ENCODE measurements at regions not wholly inside any gene's neighbourhood (a gene's known extent, or its start where the extent isn't known, plus 50 kb on each side); places are given as distances from the start of the nearest gene placed in this dataset.

DNA sequence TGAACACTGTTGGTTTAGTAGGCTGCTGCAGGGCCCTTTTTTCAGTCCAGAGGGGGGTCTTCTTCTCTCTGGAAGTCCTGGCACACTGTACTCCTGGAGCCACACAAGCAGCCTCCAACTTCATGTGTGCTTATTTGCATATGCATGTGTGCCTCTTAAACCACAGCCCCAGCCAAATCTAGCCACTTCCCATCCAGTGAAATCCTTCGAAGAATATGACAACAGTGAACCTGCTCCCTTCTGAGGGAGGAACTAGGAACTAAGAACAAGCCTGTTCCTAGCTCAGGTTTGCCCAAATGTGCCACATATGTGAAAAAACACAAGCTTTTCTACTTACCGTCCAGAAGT, 348.5 kb downstream of the FOXO1 start:
- Histone ChIP-seq H3K27me3 (no peaks in the 10 kb centered on the region), H3K27ac (no peak overlapping the region), H3K4me1 (no peaks in the 10 kb centered on the region), H3K9me3 (no peaks in the 10 kb centered on the region), H3K36me3 (no peaks in the 10 kb centered on the region), H3K4me3 (no peak overlapping the region)
- DNase-seq (ENCODE audit: low spot score in 2 of 2) = no peak
- TF ChIP-seq POLR2AphosphoS5 (IDR thresholded peaks at IDR 0.05) (no peak), POLR2A (IDR thresholded peaks at IDR 0.05) (no peak), CTCF (IDR thresholded peaks at IDR 0.05) (no peak)
- intact Hi-C loops (cut with DNase I; ENCODE audit: low total_unique reads) = no loop called here

DNA sequence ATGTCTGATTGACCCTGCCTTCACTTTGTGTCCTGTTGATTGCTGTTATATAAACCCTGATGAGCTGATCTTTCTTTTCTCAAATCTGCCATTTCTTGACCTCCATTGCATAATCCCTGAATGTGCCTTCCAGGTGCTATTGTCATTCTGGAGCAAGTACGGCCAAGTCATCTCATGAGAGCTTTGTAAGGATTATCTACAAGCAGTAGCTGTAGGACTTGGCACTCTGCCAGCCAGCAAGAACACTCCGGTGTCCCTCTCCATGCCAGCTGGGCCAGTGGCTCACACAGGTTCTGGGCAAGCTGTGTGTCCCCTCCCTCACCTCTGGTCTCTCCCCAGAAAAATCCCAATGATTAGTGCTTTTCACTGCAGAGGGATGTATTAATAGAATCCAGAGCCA, 348.1 kb downstream of the FOXO1 start:
- DNase-seq (ENCODE audit: low spot score in 2 of 2) = peak; percentile 46 to 56
- no peak overlapping the region for H3K27ac ChIP-seq
- H3K4me3 ChIP-seq = no peak overlapping the region
- no peaks in the 10 kb centered on the region for H3K36me3 ChIP-seq
- H3K4me1 ChIP-seq = no peaks in the 10 kb centered on the region
- H3K27me3 ChIP-seq = no peaks in the 10 kb centered on the region
- peak in 1 of 3 donors; percentile 15 for TF ChIP-seq POLR2AphosphoS5 (IDR thresholded peaks at IDR 0.05)
- TF ChIP-seq POLR2A (IDR thresholded peaks at IDR 0.05) = no peak
- intact Hi-C loops (cut with DNase I; ENCODE audit: low total_unique reads) = no loop called here
- H3K9me3 ChIP-seq = no peaks in the 10 kb centered on the region

DNA sequence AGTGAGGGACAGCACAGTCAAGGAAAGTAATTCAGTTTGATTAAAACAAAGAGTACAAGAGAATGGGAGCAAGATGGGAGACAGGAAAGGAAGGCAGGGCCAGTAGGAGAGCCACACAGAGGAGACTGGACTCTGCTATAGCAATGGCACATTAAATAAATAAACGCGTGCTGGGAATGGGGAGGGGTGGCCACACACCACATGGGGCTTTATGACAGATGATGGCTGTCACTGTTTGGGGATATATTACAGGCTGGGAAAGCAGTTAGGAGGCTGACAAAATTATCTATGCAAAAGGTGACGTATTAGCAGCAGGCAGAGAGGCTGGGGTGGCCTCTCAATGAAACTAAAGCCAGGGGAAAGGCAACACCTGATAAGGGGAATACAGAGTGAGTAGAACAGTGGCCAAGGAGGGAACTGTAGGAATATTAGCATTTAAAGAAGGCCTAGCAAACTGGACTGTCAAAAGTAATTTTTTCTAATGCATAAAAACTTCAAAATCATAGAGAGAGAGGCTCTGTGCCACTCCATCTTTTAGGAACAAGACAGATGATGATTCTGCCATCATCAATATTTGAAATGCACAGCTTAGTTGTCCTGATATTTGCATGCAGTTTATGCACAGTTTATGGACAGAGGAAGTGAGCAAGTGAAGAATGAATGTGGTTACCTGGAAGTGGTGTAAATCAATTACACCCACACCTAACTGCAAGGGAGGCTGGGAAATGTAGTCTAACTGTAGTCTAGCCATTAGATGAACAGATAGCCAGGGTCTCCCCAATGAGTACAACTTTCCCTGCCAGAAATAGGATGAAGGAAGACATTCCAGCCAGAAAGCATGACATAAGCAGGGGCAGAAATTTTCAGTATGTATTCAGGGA, 346.5 kb downstream of the FOXO1 start:
- Histone ChIP-seq H3K27me3 (no peaks in the 10 kb centered on the region), H3K27ac (no peak overlapping the region), H3K4me3 (no peak overlapping the region), H3K36me3 (no peaks in the 10 kb centered on the region), H3K4me1 (no peaks in the 10 kb centered on the region), H3K9me3 (no peaks in the 10 kb centered on the region)
- intact Hi-C loops (cut with DNase I; ENCODE audit: low total_unique reads) = no loop called here
- DNase-seq (ENCODE audit: low spot score in 2 of 2) = no peak
- TF ChIP-seq POLR2A (IDR thresholded peaks at IDR 0.05) (no peak), CTCF (IDR thresholded peaks at IDR 0.05) (no peak), POLR2AphosphoS5 (IDR thresholded peaks at IDR 0.05) (no peak)

DNA sequence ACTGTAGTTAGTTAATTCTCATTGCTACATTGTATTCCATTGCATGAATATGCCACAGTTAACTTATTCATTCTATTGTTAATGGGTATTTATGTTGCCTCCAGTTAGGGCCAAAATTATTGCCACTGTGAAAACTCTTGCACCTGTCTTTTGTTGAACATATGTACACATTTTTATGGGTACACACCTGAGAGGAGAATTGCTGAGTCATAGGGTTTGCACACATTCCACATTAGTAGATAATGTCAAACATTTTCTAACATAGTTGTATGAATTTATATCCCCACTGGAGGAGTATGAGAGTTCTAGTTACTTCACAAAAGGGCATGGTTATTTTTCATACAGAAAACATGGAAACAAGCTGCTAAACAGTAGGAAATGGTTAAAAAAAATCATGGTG, 338.4 kb downstream of the FOXO1 start:
- intact Hi-C loops (cut with DNase I; ENCODE audit: low total_unique reads) = no loop called here
- no peak overlapping the region for H3K4me3 ChIP-seq
- TF ChIP-seq CTCF (IDR thresholded peaks at IDR 0.05) (no peak), POLR2AphosphoS5 (IDR thresholded peaks at IDR 0.05) (no peak)
- H3K27ac ChIP-seq = no peak overlapping the region
- H3K4me1 ChIP-seq = no peaks in the 10 kb centered on the region
- H3K27me3 ChIP-seq = no peaks in the 10 kb centered on the region
- no peaks in the 10 kb centered on the region for H3K9me3 ChIP-seq
- H3K36me3 ChIP-seq = no peaks in the 10 kb centered on the region
- no peak for DNase-seq (ENCODE audit: low spot score in 2 of 2)

DNA sequence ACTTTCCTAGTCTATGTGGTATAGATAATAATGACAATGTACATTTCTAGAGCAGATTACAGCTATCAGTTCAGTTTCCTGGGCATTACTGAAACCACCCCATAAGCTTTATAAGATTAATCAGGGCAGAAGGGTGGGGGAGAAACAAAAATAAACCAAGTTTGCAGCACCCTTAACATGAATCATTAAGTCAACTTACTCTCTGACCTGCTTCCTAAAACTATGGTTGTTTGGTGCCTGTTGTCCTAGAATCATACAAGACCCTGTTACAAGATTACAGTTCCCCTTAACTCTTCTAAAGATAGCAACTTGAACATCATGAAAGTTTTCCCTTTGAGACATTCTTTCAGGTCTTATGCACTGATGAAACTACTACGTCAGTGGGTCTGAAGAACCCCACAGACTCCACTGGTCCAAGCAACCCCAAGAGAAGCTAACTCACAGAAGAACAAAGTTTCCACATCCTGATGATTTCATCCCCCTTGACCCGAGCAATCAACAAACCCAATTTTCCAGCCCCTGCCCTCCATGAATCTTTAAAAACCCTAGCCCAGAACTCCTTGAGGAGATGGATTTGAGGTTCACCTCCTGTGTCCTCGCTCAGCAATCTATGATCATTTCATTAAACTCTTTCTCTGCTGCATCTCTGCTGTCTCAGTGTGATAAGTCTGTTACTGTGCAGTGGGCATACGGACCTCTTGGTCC, 336.5 kb downstream of the FOXO1 start:
- Histone ChIP-seq H3K36me3 (no peaks in the 10 kb centered on the region), H3K9me3 (no peaks in the 10 kb centered on the region), H3K4me3 (no peak overlapping the region), H3K4me1 (no peaks in the 10 kb centered on the region), H3K27ac (no peak overlapping the region), H3K27me3 (no peaks in the 10 kb centered on the region)
- intact Hi-C loops (cut with DNase I; ENCODE audit: low total_unique reads) = no loop called here
- DNase-seq (ENCODE audit: low spot score in 2 of 2) = no peak
- no peak for TF ChIP-seq CTCF (IDR thresholded peaks at IDR 0.05)
- TF ChIP-seq POLR2A (IDR thresholded peaks at IDR 0.05) = no peak
- TF ChIP-seq POLR2AphosphoS5 (IDR thresholded peaks at IDR 0.05) = no peak

Measured in breast epithelium (tissue), 4 donors.